RWPE1 (cell line): ENCODE measurements at regions not wholly inside any gene's neighbourhood (a gene's known extent, or its start where the extent isn't known, plus 50 kb on each side); places are given as distances from the start of the nearest gene placed in this dataset.
"Not testable (repeated sequence)": the region's sequence is repeated elsewhere in the genome, so short reads cannot be mapped to it uniquely, and the experiment has no call there.

Experiments
- CTCF ChIA-PET: fragments of 350-600 bp; sonication (Branson Sonifier 250); formaldehyde crosslinking; extraction: SDS; loops from one replicate; lab custom pipeline; 2021; lab: Yijun Ruan, JAX
- POLR2A ChIA-PET: fragments of 400-600 bp; formaldehyde crosslinking; extraction: SDS; loops from one replicate; lab custom pipeline; 2020; ENCODE audit warnings: antibody characterized with exemption; ENCODE audit not compliant: low non-redundant PET; lab: Yijun Ruan, JAX
- DNase-seq: peaks from one replicate; pipeline ENCODE4 v3.0.0; 2012; ENCODE audit warnings: low spot score
- H3K27ac ChIP-seq: fragments of 450-650 bp; 2 replicates; pipeline ENCODE4 v1.5.1; 2017
- TF ChIP-seq, protein P1 (sequence below): fragments of 450-650 bp; conservative IDR thresholded peaks from 2 replicates; pipeline ENCODE4 v1.5.1; 2017; ENCODE audit warnings: low read depth, mild to moderate bottlenecking

GRCh38 chr12:72209086-72209485, 63.1 kb upstream of the TRHDE start:
- H3K27ac ChIP-seq = no peak overlapping the region
- ChIA-PET POLR2A (no interaction called here), CTCF (no interaction called here)
- no peak for DNase-seq
- TF ChIP-seq, protein P1, sequence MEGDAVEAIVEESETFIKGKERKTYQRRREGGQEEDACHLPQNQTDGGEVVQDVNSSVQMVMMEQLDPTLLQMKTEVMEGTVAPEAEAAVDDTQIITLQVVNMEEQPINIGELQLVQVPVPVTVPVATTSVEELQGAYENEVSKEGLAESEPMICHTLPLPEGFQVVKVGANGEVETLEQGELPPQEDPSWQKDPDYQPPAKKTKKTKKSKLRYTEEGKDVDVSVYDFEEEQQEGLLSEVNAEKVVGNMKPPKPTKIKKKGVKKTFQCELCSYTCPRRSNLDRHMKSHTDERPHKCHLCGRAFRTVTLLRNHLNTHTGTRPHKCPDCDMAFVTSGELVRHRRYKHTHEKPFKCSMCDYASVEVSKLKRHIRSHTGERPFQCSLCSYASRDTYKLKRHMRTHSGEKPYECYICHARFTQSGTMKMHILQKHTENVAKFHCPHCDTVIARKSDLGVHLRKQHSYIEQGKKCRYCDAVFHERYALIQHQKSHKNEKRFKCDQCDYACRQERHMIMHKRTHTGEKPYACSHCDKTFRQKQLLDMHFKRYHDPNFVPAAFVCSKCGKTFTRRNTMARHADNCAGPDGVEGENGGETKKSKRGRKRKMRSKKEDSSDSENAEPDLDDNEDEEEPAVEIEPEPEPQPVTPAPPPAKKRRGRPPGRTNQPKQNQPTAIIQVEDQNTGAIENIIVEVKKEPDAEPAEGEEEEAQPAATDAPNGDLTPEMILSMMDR = no peak

- H3K27ac ChIP-seq = no peak overlapping the region
- TF ChIP-seq, protein P1 = no peak
- CTCF ChIA-PET = no interaction called here
- no peak for DNase-seq
- POLR2A ChIA-PET = no interaction called here
Observed at GRCh38 chr12:72214163-72214562, 58.0 kb upstream of the TRHDE start.

GRCh38 chr12:72215287-72215686, 56.9 kb upstream of the TRHDE start:
- POLR2A ChIA-PET = interaction anchor here (0.5 kb wide), 1 partner anchor 220 kb away, joined by 3 read pairs; no protein-coding TSS in a partner anchor
- H3K27ac ChIP-seq, CTCF ChIA-PET, DNase-seq: not testable (repeated sequence)

GRCh38 chr12:72219937-72220336, 52.2 kb upstream of the TRHDE start:
- DNase-seq = no peak
- no peak overlapping the region for H3K27ac ChIP-seq
- POLR2A ChIA-PET = no interaction called here
- CTCF ChIA-PET = no interaction called here
- TF ChIP-seq, protein P1 = no peak
